Neuronal stem cell (in vitro differentiated cells): ENCODE measurements at regions not wholly inside any gene's neighbourhood (a gene's known extent, or its start where the extent isn't known, plus 50 kb on each side); places are given as distances from the start of the nearest gene placed in this dataset.
A peak's percentile ranks its signal among the peaks of the same experiment; 100 is the strongest.

Experiments used
- DNase-seq: peaks from one replicate; pipeline ENCODE4 v3.0.0-alpha.2; 2013; ENCODE audit warnings: low spot score
- H2AFZ ChIP-seq: one replicate; pipeline ENCODE4 v1.6.1; 2013; ENCODE audit warnings: mild to moderate bottlenecking, low read length, inconsistent platforms
- H2AK5ac ChIP-seq: 2 replicates; pipeline ENCODE4 v1.6.1; 2013; ENCODE audit warnings: low read depth, mild to moderate bottlenecking, inconsistent platforms, low read length, moderate library complexity, mixed read lengths
- H2BK120ac ChIP-seq: 2 replicates; pipeline ENCODE4 v1.6.1; 2013; ENCODE audit warnings: low read depth, mild to moderate bottlenecking, inconsistent platforms, low read length, moderate library complexity, mixed read lengths
- H2BK12ac ChIP-seq: one replicate; pipeline ENCODE4 v1.6.1; 2013; ENCODE audit warnings: low read length, inconsistent platforms
- H2BK15ac ChIP-seq: 2 replicates; pipeline ENCODE4 v1.6.1; 2013; ENCODE audit warnings: mild to moderate bottlenecking, low read length, inconsistent platforms, mixed read lengths
- H2BK5ac ChIP-seq: one replicate; pipeline ENCODE4 v1.6.1; 2013; ENCODE audit warnings: inconsistent platforms, mild to moderate bottlenecking, low read length, moderate library complexity
- H3K14ac ChIP-seq: one replicate; pipeline ENCODE4 v1.6.1; 2013; ENCODE audit warnings: low read length, inconsistent platforms
- H3K18ac ChIP-seq: 2 replicates; pipeline ENCODE4 v1.6.1; 2013; ENCODE audit warnings: low read length, inconsistent platforms
- H3K23ac ChIP-seq: 2 replicates; pipeline ENCODE4 v1.6.1; 2013; ENCODE audit warnings: low read depth, mild to moderate bottlenecking, mixed read lengths, low read length, inconsistent platforms; ENCODE audit not compliant: poor library complexity
- H3K27ac ChIP-seq: replicated peaks from 3 replicates; pipeline ENCODE4 v1.5.1; 2013; ENCODE audit warnings: low read length, inconsistent platforms
- H3K27me3 ChIP-seq, 3 experiments: 2 replicates each; pipeline ENCODE4 v1.6.1; 2013; ENCODE audit warnings: low read length in 3 of 3, mild to moderate bottlenecking in 2 of 3, inconsistent platforms in 1 of 3, low read depth in 1 of 3, mixed read lengths in 1 of 3, moderate library complexity in 1 of 3; ENCODE audit not compliant: control insufficient read depth in 3 of 3, insufficient read depth in 3 of 3
- H3K36me3 ChIP-seq, 2 donors: replicated peaks in 1 of 2; 2 replicates each; pipeline ENCODE4 v1.6.1; 2013; ENCODE audit warnings: low read length in 2 of 2; ENCODE audit not compliant: control insufficient read depth in 2 of 2, insufficient read depth in 2 of 2
- H3K4ac ChIP-seq: 2 replicates; pipeline ENCODE4 v1.6.1; 2013; ENCODE audit warnings: inconsistent platforms, mild to moderate bottlenecking, low read length, moderate library complexity
- H3K4me1 ChIP-seq, 2 donors: 1 replicate in 1 of 2; 2 replicates in 1 of 2; pipeline ENCODE4 v1.6.1; 2013; ENCODE audit warnings: low read length in 2 of 2, low read depth in 1 of 2; ENCODE audit not compliant: control insufficient read depth in 2 of 2, insufficient read depth in 1 of 2
- H3K4me2 ChIP-seq: one replicate; pipeline ENCODE4 v1.6.1; 2013; ENCODE audit warnings: mild to moderate bottlenecking, low read length, inconsistent platforms; ENCODE audit not compliant: insufficient read depth, poor library complexity, severe bottlenecking
- H3K4me3 ChIP-seq, 2 donors: 2 replicates each; pipeline ENCODE4 v1.5.1; 2013; ENCODE audit warnings: low read length in 2 of 2, mild to moderate bottlenecking in 2 of 2, inconsistent platforms in 1 of 2, moderate library complexity in 1 of 2
- H3K79me1 ChIP-seq: one replicate; pipeline ENCODE4 v1.6.1; 2013; ENCODE audit warnings: low read depth, mild to moderate bottlenecking, inconsistent platforms, low read length, moderate library complexity
- H3K9ac ChIP-seq: one replicate; pipeline ENCODE4 v1.6.1; 2013; ENCODE audit warnings: mild to moderate bottlenecking, low read depth, low read length, inconsistent platforms; ENCODE audit not compliant: poor library complexity
- H3K9me3 ChIP-seq, 2 donors: replicated peaks in 1 of 2; 2 replicates each; pipeline versions ENCODE3 to v1.6.1; 2013; ENCODE audit warnings: low read length in 2 of 2, mild to moderate bottlenecking in 2 of 2, inconsistent platforms in 1 of 2, low read depth in 1 of 2, mixed read lengths in 1 of 2, moderate library complexity in 1 of 2; ENCODE audit not compliant: control insufficient read depth in 2 of 2, insufficient read depth in 1 of 2
- H4K8ac ChIP-seq: one replicate; pipeline ENCODE4 v1.6.1; 2013; ENCODE audit warnings: low read depth, mild to moderate bottlenecking, inconsistent platforms, low read length, moderate library complexity
- H4K91ac ChIP-seq: one replicate; pipeline ENCODE4 v1.6.1; 2013; ENCODE audit warnings: low read length, low read depth, mild to moderate bottlenecking, inconsistent platforms; ENCODE audit not compliant: poor library complexity
- WGBS, 2 donors: extraction: QIAGEN DNeasy Blood & Tissue Kit; methylation state at CpG; one replicate each; pipeline ENCODE4 v1.1.7; 2013; ENCODE audit warnings: missing lambda C conversion rate in 2 of 2, mixed read lengths in 1 of 2; ENCODE audit not compliant: insufficient read length in 2 of 2, insufficient replicate concordance in 1 of 2; ENCODE audit errors: extremely low coverage in 2 of 2; 5-methylcytosine and 5-hydroxymethylcytosine counted together

- Histone ChIP-seq H3K4me3 (no peak overlapping the region), H3K18ac (peak overlapping the region; percentile 64), H4K91ac (no peak overlapping the region), H3K4ac (no peak overlapping the region), H2BK120ac (no peak overlapping the region), H4K8ac (no peak overlapping the region), H3K9me3 (peaks cover 0 to 2% of the 10 kb centered on the region in 2 donors), H3K14ac (peak overlapping the region; percentile 38), H3K27me3 (no peaks in the 10 kb centered on the region), H3K79me1 (no peaks in the 10 kb centered on the region), H3K27ac (no peak overlapping the region), H3K4me1 (no peaks in the 10 kb centered on the region), H2BK5ac (peak overlapping the region; percentile 75), H2BK15ac (no peak overlapping the region), H3K4me2 (no peak overlapping the region), H2AK5ac (peak overlapping the region; percentile 53), H2AFZ (no peak overlapping the region), H2BK12ac (peak overlapping the region; percentile 24), H3K9ac (no peak overlapping the region), H3K36me3 (no peaks in the 10 kb centered on the region), H3K23ac (no peak overlapping the region)
- no CpG with 5 or more reads among the region's 11 CpGs for WGBS, 2 donors
- no peak for DNase-seq
Observed at GRCh38 chr7:73966941-73967831, 60.8 kb upstream of the ELN start.

GRCh38 chr7:73967832-73968290 lies 60.1 kb upstream of the ELN start:
- peak overlapping the region; percentile 24 for H2BK12ac ChIP-seq
- H3K9me3 ChIP-seq: peaks cover 0 to 2% of the 10 kb centered on the region in 2 donors

GRCh38 chr7:73968487-73968886 lies 59.5 kb upstream of the ELN start:
- Histone ChIP-seq H2AFZ (no peak overlapping the region), H3K36me3 (no peaks in the 10 kb centered on the region), H4K8ac (no peak overlapping the region), H4K91ac (no peak overlapping the region), H3K18ac (no peak overlapping the region), H3K4me2 (no peak overlapping the region), H3K27me3 (no peaks in the 10 kb centered on the region), H2BK120ac (no peak overlapping the region), H2BK12ac (no peak overlapping the region), H3K4me3 (no peak overlapping the region), H3K23ac (no peak overlapping the region), H3K9ac (no peak overlapping the region), H2BK5ac (no peak overlapping the region), H2AK5ac (no peak overlapping the region), H3K14ac (no peak overlapping the region), H3K79me1 (no peaks in the 10 kb centered on the region), H3K4me1 (no peaks in the 10 kb centered on the region), H3K9me3 (peaks cover 0 to 2% of the 10 kb centered on the region in 2 donors), H3K27ac (no peak overlapping the region), H2BK15ac (no peak overlapping the region), H3K4ac (no peak overlapping the region)
- DNase-seq: no peak

More at GRCh38 chr7:73967832-73968290, 60.1 kb upstream of the ELN start:
- no peak overlapping the region for H4K8ac ChIP-seq
- no peak overlapping the region for H2BK5ac ChIP-seq
- H3K4ac ChIP-seq: no peak overlapping the region
- no peak overlapping the region for H4K91ac ChIP-seq
- H3K36me3 ChIP-seq: no peaks in the 10 kb centered on the region
- H2BK15ac ChIP-seq: no peak overlapping the region
- no peaks in the 10 kb centered on the region for H3K79me1 ChIP-seq
- H3K27ac ChIP-seq: no peak overlapping the region
- no peaks in the 10 kb centered on the region for H3K4me1 ChIP-seq
- no peak for DNase-seq
- no peak overlapping the region for H3K14ac ChIP-seq
- no peak overlapping the region for H3K4me2 ChIP-seq
- H3K9ac ChIP-seq: no peak overlapping the region
- H2BK120ac ChIP-seq: no peak overlapping the region
- no peak overlapping the region for H2AFZ ChIP-seq
- no peak overlapping the region for H2AK5ac ChIP-seq
- peak overlapping the region in 1 of 2 donors; percentile 46 for H3K4me3 ChIP-seq
- peak overlapping the region; percentile 21 for H3K18ac ChIP-seq
- H3K27me3 ChIP-seq: no peaks in the 10 kb centered on the region
- no CpG with 5 or more reads among the region's 2 CpGs for WGBS, 2 donors
- no peak overlapping the region for H3K23ac ChIP-seq

GRCh38 chr7:73969991-73970390 lies 58.0 kb upstream of the ELN start:
- no CpG with 5 or more reads among the region's 4 CpGs for WGBS, 2 donors
- H3K27ac ChIP-seq: no peak overlapping the region

More at GRCh38 chr7:73969991-73970390, 58.0 kb upstream of the ELN start:
- Histone ChIP-seq H3K27me3 (peaks cover 0 to 11% (median 0%) of the 10 kb centered on the region in 3 experiments), H3K36me3 (no peaks in the 10 kb centered on the region), H3K23ac (no peak overlapping the region), H3K4me2 (no peak overlapping the region), H3K14ac (no peak overlapping the region), H3K4me3 (no peak overlapping the region), H2BK15ac (no peak overlapping the region), H2BK12ac (no peak overlapping the region), H3K79me1 (no peaks in the 10 kb centered on the region), H2AFZ (no peak overlapping the region), H2BK5ac (no peak overlapping the region), H3K9ac (no peak overlapping the region), H3K4me1 (no peaks in the 10 kb centered on the region), H3K9me3 (peaks cover 0 to 2% of the 10 kb centered on the region in 2 donors), H4K8ac (no peak overlapping the region), H2BK120ac (no peak overlapping the region), H2AK5ac (no peak overlapping the region), H3K18ac (no peak overlapping the region), H3K4ac (no peak overlapping the region), H4K91ac (no peak overlapping the region)
- DNase-seq: no peak
